OCI-LY3 (cell line): ENCODE measurements at regions not wholly inside any gene's neighbourhood (a gene's known extent, or its start where the extent isn't known, plus 50 kb on each side); places are given as distances from the start of the nearest gene placed in this dataset.

Experiments
- EZH2phosphoT487 ChIP-seq: fragments of 200-600 bp; shearing (Covaris generic); IDR thresholded peaks from 2 replicates; pipeline ENCODE4 v1.6.1; 2018; ENCODE audit warnings: antibody characterized with exemption, mixed run types, low read depth
- TF ChIP-seq, protein P1 (sequence below): fragments of 200-600, 300-600 bp; sonication (generic); IDR thresholded peaks from 2 replicates; pipeline ENCODE4 v1.5.1; 2014; ENCODE audit warnings: antibody characterized with exemption, low read length, low read depth

DNA sequence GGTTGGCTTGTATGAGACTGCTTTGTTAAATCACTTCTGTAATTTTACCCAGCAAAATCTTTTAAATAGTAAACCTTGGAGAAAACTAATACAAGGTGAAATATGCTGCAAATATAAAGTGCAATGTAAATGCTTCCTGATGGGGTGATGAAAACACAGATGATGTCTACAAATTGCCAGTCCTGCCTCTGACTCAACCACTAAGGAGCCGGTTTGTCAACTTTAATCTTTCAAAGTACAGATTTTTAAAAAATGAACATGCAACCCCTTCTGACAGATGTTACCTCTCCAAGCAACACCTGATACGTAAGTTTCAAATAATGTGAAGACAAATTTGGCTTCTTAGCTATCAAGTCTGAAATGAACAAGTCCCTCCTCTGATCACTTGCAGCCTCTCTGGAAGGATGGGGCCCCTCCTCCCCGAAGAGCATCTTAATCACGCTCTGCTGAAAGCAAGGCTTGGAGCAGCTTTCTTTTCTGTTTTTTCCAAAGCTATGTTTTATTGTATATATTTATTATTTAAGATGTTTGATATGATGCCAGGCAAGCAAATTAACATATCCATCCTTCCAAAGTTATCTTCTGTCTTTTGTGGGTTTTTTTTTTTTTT is 196.0 kb downstream of the MYLK4 start:
- TF ChIP-seq, protein P1, sequence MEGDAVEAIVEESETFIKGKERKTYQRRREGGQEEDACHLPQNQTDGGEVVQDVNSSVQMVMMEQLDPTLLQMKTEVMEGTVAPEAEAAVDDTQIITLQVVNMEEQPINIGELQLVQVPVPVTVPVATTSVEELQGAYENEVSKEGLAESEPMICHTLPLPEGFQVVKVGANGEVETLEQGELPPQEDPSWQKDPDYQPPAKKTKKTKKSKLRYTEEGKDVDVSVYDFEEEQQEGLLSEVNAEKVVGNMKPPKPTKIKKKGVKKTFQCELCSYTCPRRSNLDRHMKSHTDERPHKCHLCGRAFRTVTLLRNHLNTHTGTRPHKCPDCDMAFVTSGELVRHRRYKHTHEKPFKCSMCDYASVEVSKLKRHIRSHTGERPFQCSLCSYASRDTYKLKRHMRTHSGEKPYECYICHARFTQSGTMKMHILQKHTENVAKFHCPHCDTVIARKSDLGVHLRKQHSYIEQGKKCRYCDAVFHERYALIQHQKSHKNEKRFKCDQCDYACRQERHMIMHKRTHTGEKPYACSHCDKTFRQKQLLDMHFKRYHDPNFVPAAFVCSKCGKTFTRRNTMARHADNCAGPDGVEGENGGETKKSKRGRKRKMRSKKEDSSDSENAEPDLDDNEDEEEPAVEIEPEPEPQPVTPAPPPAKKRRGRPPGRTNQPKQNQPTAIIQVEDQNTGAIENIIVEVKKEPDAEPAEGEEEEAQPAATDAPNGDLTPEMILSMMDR = no peak
- TF ChIP-seq EZH2phosphoT487 = no peak
